ENCODE measurements at regions not wholly inside any gene's neighbourhood (a gene's known extent, or its start where the extent isn't known, plus 50 kb on each side); places are given as distances from the start of the nearest gene placed in this dataset.

GRCh38 chr16:6146356-6146755, 1048.8 kb upstream of the EEF2KMT start:
- TF ChIP-seq CTCF (IDR thresholded peaks at IDR 0.05) (no peak), POLR2A (IDR thresholded peaks at IDR 0.05) (no peak)

Measured in uterus (tissue), 2 donors.